Prostate gland (tissue), 2 donors: ENCODE measurements at regions not wholly inside any gene's neighbourhood (a gene's known extent, or its start where the extent isn't known, plus 50 kb on each side); places are given as distances from the start of the nearest gene placed in this dataset.

Source experiments
- DNase-seq: peaks from one replicate; pipeline ENCODE4 v3.0.0-alpha.2; 2019; ENCODE audit warnings: low spot score
- H3K27ac ChIP-seq, 2 donors: fragments of 200-600 bp; sonication (generic); 2 replicates each; pipeline ENCODE4 v1.5.1; 2017 to 2019
- H3K27me3 ChIP-seq: fragments of 200-600 bp; sonication (generic); replicated peaks from 2 replicates; pipeline ENCODE4 v1.5.1; 2019; ENCODE audit not compliant: insufficient read depth
- H3K36me3 ChIP-seq, 2 donors: fragments of 200-600 bp; sonication (generic); 1 replicate in 1 of 2; 2 replicates in 1 of 2; pipeline versions ENCODE4 v1.5.1 to v1.8.1; 2017 to 2019
- H3K4me1 ChIP-seq: fragments of 200-600 bp; sonication (generic); replicated peaks from 2 replicates; pipeline ENCODE4 v1.5.1; 2019
- H3K4me3 ChIP-seq, 2 donors: fragments of 200-600 bp; sonication (generic); 2 replicates each; pipeline ENCODE4 v1.5.1; 2017 to 2019
- H3K9me3 ChIP-seq: fragments of 200-600 bp; sonication (generic); 2 replicates; pipeline ENCODE4 v1.5.1; 2017
- POLR2A ChIP-seq: fragments of 450-650 bp; IDR thresholded peaks from one replicate; pipeline ENCODE4 v1.6.1; 2016; ENCODE audit warnings: antibody characterized with exemption, mild to moderate bottlenecking
- POLR2AphosphoS5 ChIP-seq: sonication (generic); formaldehyde crosslinking; IDR thresholded peaks from one replicate; pipeline ENCODE4 v1.6.1; 2017; ENCODE audit warnings: antibody characterized with exemption
- WGBS: methylation state at CpG from one replicate; pipeline ENCODE4 v1.1.5; 2018; 5-methylcytosine and 5-hydroxymethylcytosine counted together
- intact Hi-C: fragments of 100-400 bp; cut with DNase I; formaldehyde crosslinking; loops from one replicate; pipeline ENCODE4 v1.14.2; 2022
- TF ChIP-seq, protein P1 (sequence below), 4 experiments: fragments of 200-600 bp in 2 of 4; fragments of 450-650 bp in 2 of 4; sonication (generic) in 2 of 4; IDR thresholded peaks; 1 replicate in 3 of 4; 2 replicates in 1 of 4; pipeline ENCODE4 v1.5.1; 2016 to 2019; ENCODE audit warnings: antibody characterized with exemption in 4 of 4, mild to moderate bottlenecking in 2 of 4, moderate library complexity in 2 of 4

GRCh38 chr5:39561421-39561820 lies 136.6 kb upstream of the DAB2 start:
- WGBS, result 27% methylated on average over 2 of the region's 2 CpGs
- intact Hi-C loops, result no loop called here
- TF ChIP-seq POLR2A (no peak), POLR2AphosphoS5 (no peak)
- TF ChIP-seq, protein P1, sequence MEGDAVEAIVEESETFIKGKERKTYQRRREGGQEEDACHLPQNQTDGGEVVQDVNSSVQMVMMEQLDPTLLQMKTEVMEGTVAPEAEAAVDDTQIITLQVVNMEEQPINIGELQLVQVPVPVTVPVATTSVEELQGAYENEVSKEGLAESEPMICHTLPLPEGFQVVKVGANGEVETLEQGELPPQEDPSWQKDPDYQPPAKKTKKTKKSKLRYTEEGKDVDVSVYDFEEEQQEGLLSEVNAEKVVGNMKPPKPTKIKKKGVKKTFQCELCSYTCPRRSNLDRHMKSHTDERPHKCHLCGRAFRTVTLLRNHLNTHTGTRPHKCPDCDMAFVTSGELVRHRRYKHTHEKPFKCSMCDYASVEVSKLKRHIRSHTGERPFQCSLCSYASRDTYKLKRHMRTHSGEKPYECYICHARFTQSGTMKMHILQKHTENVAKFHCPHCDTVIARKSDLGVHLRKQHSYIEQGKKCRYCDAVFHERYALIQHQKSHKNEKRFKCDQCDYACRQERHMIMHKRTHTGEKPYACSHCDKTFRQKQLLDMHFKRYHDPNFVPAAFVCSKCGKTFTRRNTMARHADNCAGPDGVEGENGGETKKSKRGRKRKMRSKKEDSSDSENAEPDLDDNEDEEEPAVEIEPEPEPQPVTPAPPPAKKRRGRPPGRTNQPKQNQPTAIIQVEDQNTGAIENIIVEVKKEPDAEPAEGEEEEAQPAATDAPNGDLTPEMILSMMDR (IDR thresholded peaks at IDR 0.05), result no peak

GRCh38 chr5:39560726-39561125 lies 135.9 kb upstream of the DAB2 start:
- DNase-seq, result no peak
- H3K27me3 ChIP-seq, result no peaks in the 10 kb centered on the region
- WGBS, result 87% methylated on average over 2 of the region's 2 CpGs
- no peak overlapping the region for H3K27ac ChIP-seq
- intact Hi-C loops, result no loop called here
- TF ChIP-seq POLR2AphosphoS5, result no peak
- no peak for TF ChIP-seq POLR2A
- TF ChIP-seq, protein P1 (IDR thresholded peaks at IDR 0.05), result no peak
- no peaks in the 10 kb centered on the region for H3K36me3 ChIP-seq
- no peaks in the 10 kb centered on the region for H3K9me3 ChIP-seq
- no peaks in the 10 kb centered on the region for H3K4me1 ChIP-seq
- H3K4me3 ChIP-seq, result no peak overlapping the region

More at GRCh38 chr5:39561421-39561820, 136.6 kb upstream of the DAB2 start:
- no peak for DNase-seq
- no peak overlapping the region for H3K4me3 ChIP-seq
- no peaks in the 10 kb centered on the region for H3K36me3 ChIP-seq
- no peaks in the 10 kb centered on the region for H3K4me1 ChIP-seq
- no peaks in the 10 kb centered on the region for H3K27me3 ChIP-seq
- no peaks in the 10 kb centered on the region for H3K9me3 ChIP-seq
- no peak overlapping the region for H3K27ac ChIP-seq

GRCh38 chr5:39559923-39560322 lies 135.1 kb upstream of the DAB2 start:
- Histone ChIP-seq H3K9me3 (no peaks in the 10 kb centered on the region), H3K36me3 (no peaks in the 10 kb centered on the region), H3K4me3 (no peak overlapping the region), H3K4me1 (no peaks in the 10 kb centered on the region), H3K27me3 (no peaks in the 10 kb centered on the region), H3K27ac (no peak overlapping the region)
- intact Hi-C loops, result no loop called here
- no peak for TF ChIP-seq POLR2AphosphoS5
- TF ChIP-seq, protein P1 (IDR thresholded peaks at IDR 0.05), result no peak
- TF ChIP-seq POLR2A, result no peak
- no peak for DNase-seq
- 81% methylated on average over 2 of the region's 2 CpGs for WGBS

DNA sequence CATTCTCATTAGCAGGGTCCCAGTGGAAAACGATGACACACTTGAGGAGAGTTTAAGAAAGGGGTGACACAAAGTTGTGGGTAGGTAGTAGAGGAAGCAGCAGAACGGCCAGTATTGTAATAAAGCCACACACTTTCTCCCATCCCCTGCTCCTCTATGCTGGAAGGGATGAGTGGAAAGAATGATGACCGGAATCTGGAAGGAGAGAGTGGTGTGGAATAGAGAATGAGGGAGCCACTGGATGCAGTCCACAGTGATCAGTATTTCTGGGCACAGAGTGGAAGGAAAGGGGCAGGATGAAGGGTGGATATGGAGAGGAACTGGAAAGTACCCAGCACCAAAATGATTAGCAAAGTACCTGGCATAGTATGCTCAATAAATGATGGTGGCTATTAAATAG lies 133.8 kb upstream of the DAB2 start:
- intact Hi-C loops, result no loop called here
- 74% methylated on average over 3 of the region's 3 CpGs for WGBS

DNA sequence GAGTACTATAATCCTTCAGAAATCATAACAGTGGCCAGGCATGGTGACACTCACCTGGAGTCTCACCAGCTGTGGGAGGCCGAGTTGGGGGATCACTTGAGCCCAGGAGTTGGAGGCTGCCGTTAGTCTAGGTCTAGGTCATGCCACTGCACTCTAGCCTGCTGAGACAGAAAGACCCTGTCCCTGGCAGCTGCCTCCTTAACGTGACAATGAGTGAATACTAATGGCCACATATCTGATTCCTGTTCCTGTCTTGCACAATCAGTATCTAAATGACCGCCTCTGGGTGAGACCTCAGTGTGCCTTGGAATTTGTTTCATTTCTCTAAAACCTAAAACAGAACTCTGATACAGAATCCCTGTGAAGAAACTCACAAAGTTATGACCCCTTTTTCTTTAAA lies 131.0 kb upstream of the DAB2 start:
- Histone ChIP-seq H3K27ac (no peak overlapping the region), H3K9me3 (no peaks in the 10 kb centered on the region), H3K4me3 (no peak overlapping the region), H3K27me3 (no peaks in the 10 kb centered on the region), H3K4me1 (no peaks in the 10 kb centered on the region), H3K36me3 (no peaks in the 10 kb centered on the region)
- TF ChIP-seq POLR2AphosphoS5 (no peak), POLR2A (no peak)
- TF ChIP-seq, protein P1 (IDR thresholded peaks at IDR 0.05), result no peak
- DNase-seq, result no peak
- intact Hi-C loops, result no loop called here
- WGBS, result 76% methylated on average over 4 of the region's 4 CpGs

More for the DNA sequence above, 133.8 kb upstream of the DAB2 start:
- no peak overlapping the region for H3K27ac ChIP-seq
- no peak for DNase-seq
- no peak overlapping the region for H3K4me3 ChIP-seq
- no peaks in the 10 kb centered on the region for H3K4me1 ChIP-seq
- no peaks in the 10 kb centered on the region for H3K9me3 ChIP-seq
- TF ChIP-seq, protein P1 (IDR thresholded peaks at IDR 0.05), result no peak
- no peak for TF ChIP-seq POLR2AphosphoS5
- no peak for TF ChIP-seq POLR2A
- H3K36me3 ChIP-seq, result no peaks in the 10 kb centered on the region
- H3K27me3 ChIP-seq, result no peaks in the 10 kb centered on the region
